ENCODE measurements at regions not wholly inside any gene's neighbourhood (a gene's known extent, or its start where the extent isn't known, plus 50 kb on each side); places are given as distances from the start of the nearest gene placed in this dataset.
A peak's percentile ranks its signal among the peaks of the same experiment; 100 is the strongest.
"Not testable (repeated sequence)": the region's sequence is repeated elsewhere in the genome, so short reads cannot be mapped to it uniquely, and the experiment has no call there.

- no peak for DNase-seq (ENCODE audit: low spot score)
These were observed 57.6 kb downstream of the JRKL start for GRCh38 chr11:96447208-96448110.

DNA sequence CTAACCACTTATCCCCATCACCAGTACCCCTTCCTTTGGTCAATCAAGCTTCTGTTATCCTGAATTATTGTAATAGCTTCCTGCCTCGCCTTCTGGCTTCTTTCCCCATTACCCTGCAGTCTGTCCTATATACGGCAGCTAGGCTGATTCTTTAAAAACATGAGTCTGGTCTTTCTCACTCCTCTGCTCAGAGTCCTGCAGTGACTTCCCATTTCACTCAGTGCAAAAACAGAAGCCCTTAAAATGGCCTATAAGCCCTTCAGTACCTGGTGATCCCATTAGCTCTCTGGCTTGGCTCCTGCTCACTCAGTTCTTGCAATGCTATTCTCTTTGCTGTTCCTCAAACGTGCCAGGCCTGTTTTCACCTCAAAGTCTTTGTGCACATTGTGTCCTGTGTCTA, 58.4 kb downstream of the JRKL start:
- DNase-seq (ENCODE audit: low spot score): no peak

GRCh38 chr11:96456111-96456510, 66.3 kb downstream of the JRKL start:
- DNase-seq (ENCODE audit: low spot score): no peak

DNA sequence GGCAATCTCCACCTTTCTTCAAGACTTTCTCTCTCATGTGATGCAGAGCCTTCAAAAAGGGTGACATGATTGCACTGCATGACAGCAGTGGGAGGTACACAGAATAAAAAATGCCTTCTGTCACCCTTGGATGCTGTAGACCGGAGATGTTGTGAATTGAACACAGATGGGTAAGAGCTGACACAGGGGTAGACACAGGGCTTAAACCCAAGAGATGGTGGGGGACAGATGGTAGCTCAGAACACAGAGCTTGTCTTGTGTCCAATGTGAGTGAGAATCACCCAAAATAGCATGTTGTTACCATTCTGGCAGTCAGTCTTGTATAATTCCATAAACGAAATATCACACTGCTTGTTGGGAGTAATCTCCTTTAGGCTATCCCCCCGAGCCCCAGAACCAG, 69.9 kb downstream of the JRKL start:
- no peak for DNase-seq (ENCODE audit: low spot score)

- DNase-seq (ENCODE audit: low spot score): no peak
These were observed 72.1 kb downstream of the JRKL start for GRCh38 chr11:96461871-96462270.

DNA sequence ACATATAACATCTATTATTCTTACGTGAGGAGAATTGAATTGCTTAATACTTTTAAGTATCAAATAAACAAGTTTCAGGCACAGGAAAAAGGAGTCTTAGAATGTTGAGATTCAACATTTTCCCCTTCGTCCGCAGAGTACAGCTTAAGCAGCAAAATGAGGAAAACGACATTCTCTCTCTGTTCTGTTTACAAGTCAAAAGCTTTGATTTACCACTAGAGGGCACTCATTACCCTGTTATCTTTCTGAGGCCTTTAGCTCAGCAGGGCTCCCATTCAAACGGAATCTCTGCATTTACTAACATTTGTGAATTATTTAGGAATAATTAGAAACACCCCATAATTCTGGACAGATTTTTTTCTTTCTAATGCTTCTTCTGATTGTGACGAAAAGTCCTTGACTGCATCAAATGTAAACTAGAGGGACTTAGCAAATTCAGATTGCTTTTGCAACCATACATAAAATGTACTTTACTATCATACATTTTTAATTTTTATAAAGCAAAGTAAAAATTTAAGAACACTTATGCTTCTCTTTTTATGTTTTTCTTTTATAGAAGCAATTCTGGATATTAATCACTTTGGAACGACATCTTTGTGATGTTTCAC, 75.0 kb downstream of the JRKL start:
- DNase-seq (ENCODE audit: low spot score): peak; percentile 83

GRCh38 chr11:96465512-96465911, 75.7 kb downstream of the JRKL start:
- no peak for DNase-seq (ENCODE audit: low spot score)

- DNase-seq (ENCODE audit: low spot score): no peak
These were observed 76.8 kb downstream of the JRKL start for GRCh38 chr11:96466607-96467006.

GRCh38 chr11:96469776-96470175, 80.0 kb downstream of the JRKL start:
- DNase-seq (ENCODE audit: low spot score): no peak

- DNase-seq (ENCODE audit: low spot score): no peak
These were observed 80.7 kb downstream of the JRKL start for GRCh38 chr11:96470521-96470920.

GRCh38 chr11:96472085-96472484, 82.3 kb downstream of the JRKL start:
- DNase-seq (ENCODE audit: low spot score): no peak

DNA sequence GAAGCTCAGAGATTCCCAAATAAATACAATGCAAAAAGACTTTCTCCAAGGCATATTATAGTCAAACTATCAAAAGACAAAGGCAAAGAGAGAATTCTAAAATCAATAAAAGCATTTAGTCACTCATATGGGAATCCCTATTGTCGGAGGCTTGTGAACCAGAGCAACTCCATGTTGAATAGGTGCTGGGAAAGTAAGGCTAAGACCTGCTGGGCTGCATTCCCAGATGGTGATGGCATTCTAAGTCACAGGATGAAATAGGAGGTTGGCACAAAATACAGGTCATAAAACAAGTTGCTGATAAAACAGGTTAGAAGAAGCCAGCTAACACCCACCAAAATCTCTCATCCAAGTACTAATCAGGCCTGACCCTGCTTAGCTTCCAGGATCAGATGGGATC, 84.5 kb downstream of the JRKL start:
- DNase-seq (ENCODE audit: low spot score): no peak

DNA sequence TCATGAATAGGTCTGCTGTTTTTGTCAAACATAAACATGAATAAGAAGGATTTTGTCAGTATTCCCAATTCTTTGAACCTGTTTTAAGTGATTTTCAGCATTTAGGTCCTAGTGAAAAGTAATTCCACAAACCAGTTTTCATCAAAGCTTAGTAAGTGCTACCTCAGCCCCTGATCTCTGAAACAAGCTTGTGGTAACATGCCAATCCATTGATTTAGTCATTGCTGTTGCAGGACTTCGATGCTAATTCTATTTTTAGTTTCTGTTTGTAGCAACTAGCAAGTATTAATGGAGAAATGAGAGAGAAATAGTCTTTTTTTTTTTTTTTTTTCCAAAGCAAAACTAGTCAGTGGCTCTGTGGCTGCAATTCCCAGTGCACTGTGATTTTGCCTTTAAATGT, 91.4 kb downstream of the JRKL start:
- no peak for DNase-seq (ENCODE audit: low spot score)

DNA sequence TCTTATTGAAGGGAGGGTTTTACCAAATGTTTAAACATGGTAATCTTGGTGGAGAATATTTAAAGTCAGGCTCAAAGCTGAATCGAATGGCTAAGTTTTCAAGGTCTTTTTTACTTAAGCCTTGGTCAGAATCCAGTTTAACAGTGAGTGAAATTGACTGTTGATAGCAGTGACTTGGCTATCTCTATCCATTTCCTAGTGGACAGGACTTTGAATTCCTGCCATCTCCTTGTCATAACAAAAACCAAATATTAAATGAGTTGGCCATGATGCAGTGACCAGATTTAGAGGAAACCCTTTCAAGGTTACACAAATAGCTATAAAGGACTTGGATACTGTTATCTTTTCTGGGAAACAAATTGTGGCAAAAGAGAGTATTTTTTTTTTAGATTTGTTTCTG, 92.0 kb downstream of the JRKL start:
- DNase-seq (ENCODE audit: low spot score): no peak

DNA sequence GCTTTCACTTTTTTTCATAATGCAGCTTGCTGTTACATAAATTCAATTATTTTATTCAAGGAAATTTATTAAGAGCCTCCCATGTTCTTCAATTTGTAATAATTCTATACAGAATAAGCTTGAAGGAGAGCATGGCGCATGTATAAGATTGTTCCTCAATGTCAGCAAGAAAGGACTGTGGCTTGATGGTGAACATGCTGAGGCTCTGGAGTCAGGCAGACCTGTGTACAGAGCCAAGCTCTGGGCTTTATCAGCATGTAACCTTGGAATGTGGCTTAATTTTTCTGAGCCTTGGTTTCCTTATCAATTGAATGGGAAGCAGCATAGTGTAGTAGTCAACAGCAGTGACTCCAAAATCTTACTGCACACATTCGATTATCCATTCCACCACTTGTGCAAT, 92.4 kb downstream of the JRKL start:
- no peak for DNase-seq (ENCODE audit: low spot score)

- DNase-seq (ENCODE audit: low spot score): no peak
These were observed 93.7 kb downstream of the JRKL start for GRCh38 chr11:96483374-96483955.

- no peak for DNase-seq (ENCODE audit: low spot score)
These were observed 94.5 kb downstream of the JRKL start for GRCh38 chr11:96484361-96484760.

GRCh38 chr11:96486890-96487611, 97.2 kb downstream of the JRKL start:
- DNase-seq (ENCODE audit: low spot score): no peak

GRCh38 chr11:96488911-96489310, 99.1 kb downstream of the JRKL start:
- DNase-seq (ENCODE audit: low spot score): not testable (repeated sequence)

DNA sequence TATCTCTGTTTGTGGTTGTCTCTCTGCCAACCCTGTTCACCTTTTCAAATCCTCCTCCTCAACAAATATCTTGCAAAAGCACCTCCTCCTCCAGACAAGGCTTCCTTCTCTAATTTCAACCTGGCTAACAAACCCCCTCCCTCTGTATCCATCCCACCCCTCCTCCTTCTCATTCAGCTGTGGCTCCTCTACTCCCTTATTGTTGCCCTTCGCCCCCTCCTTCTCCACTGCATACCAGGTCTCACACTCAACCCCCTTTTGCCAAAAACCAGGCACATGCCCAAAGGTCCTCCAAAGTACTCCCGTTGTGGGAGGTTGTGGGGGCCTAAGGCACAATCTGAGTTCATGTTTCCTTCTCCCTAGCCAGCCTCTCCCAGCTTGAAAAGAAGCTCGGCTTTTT, 110.6 kb downstream of the JRKL start:
- DNase-seq (ENCODE audit: low spot score): no peak

DNA sequence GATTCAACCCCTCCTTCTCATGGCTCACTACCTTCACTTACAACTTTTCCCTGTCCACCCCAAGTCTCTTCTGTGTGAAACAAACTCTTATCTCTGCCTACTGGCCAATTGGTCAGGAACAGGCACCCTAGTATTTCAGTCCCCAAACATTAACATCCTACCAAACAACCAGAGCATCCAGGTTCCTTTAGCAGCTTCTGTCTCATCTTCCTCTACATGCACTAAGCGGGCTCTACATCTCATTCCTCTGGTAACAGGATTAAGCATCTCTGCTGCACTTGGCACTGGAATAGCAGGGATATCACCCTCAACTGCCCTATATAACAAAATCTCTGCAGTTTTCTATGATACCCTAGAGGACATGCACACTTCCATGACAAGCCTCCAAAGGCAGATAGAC, 116.2 kb downstream of the JRKL start:
- DNase-seq (ENCODE audit: low spot score): no peak

DNA sequence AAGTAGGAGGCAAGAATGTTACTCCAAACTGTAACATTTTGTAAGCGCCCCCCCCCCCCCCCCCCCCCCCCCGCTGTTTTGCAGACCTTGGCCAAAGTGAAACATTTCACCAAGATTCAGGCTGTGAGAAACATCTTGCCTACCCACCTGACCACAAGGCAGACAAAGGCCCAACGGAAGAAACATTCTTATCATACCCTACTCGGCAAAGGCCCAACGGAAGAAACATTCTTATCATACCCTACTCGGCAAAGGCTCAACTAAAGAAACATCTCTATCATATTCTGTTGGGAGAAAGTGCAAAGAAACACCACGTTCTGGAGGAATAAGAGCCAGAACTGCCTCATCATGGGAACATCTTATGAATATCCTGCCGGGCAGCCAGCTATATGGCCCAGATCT, 117.1 kb downstream of the JRKL start:
- no peak for DNase-seq (ENCODE audit: low spot score)

- DNase-seq (ENCODE audit: low spot score): no peak
These were observed 119.0 kb downstream of the JRKL start for GRCh38 chr11:96508861-96509260.
